ENCODE measurements at regions not wholly inside any gene's neighbourhood (a gene's known extent, or its start where the extent isn't known, plus 50 kb on each side); places are given as distances from the start of the nearest gene placed in this dataset.

GRCh38 chr11:70650075-70650909 lies 252.0 kb downstream of the CTTN start:
- TF ChIP-seq, protein P1, sequence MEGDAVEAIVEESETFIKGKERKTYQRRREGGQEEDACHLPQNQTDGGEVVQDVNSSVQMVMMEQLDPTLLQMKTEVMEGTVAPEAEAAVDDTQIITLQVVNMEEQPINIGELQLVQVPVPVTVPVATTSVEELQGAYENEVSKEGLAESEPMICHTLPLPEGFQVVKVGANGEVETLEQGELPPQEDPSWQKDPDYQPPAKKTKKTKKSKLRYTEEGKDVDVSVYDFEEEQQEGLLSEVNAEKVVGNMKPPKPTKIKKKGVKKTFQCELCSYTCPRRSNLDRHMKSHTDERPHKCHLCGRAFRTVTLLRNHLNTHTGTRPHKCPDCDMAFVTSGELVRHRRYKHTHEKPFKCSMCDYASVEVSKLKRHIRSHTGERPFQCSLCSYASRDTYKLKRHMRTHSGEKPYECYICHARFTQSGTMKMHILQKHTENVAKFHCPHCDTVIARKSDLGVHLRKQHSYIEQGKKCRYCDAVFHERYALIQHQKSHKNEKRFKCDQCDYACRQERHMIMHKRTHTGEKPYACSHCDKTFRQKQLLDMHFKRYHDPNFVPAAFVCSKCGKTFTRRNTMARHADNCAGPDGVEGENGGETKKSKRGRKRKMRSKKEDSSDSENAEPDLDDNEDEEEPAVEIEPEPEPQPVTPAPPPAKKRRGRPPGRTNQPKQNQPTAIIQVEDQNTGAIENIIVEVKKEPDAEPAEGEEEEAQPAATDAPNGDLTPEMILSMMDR (IDR thresholded peaks at IDR 0.05): no peak
- TF ChIP-seq EP300 (IDR thresholded peaks at IDR 0.05): no peak
- TF ChIP-seq POLR2A (IDR thresholded peaks at IDR 0.05): no peak

All from ovary (tissue), 3 donors.